IMR-90 (cell line): ENCODE measurements at regions not wholly inside any gene's neighbourhood (a gene's known extent, or its start where the extent isn't known, plus 50 kb on each side); places are given as distances from the start of the nearest gene placed in this dataset.

ENCODE experiments used
- ATAC-seq: fragments of 200-7000 bp; cut with Tn5 transposase; 2 replicates; pipeline ENCODE4 v1.9.1; 2020; ENCODE audit warnings: low read depth, mild to moderate bottlenecking, moderate library complexity
- BruUV-seq: library from RNA; stranded (reverse); fragments of 400-500 nt; replicated peaks from 2 replicates; lab custom pipeline; 2021; lab: Mats Ljungman, UMichigan
- CTCF ChIA-PET: fragments of 300-600 bp; formaldehyde crosslinking; extraction: SDS; loops from one replicate; lab custom pipeline; 2021; ENCODE audit warnings: antibody characterized with exemption; lab: Yijun Ruan, JAX
- POLR2A ChIA-PET: fragments of 300-600 bp; sonication (Branson Sonifier 250); formaldehyde crosslinking; loops from one replicate; lab custom pipeline; 2022; ENCODE audit warnings: antibody characterized with exemption; ENCODE audit not compliant: unreplicated experiment; lab: Charles Lee
- DNase-seq: peaks from one replicate; pipeline ENCODE4 v3.0.0; 2013
- H2AFZ ChIP-seq: replicated peaks from 2 replicates; pipeline ENCODE3; 2013; ENCODE audit warnings: low read length, mild to moderate bottlenecking; ENCODE audit not compliant: poor library complexity
- H2AK5ac ChIP-seq: 2 replicates; pipeline ENCODE4 v1.6.1; 2013; ENCODE audit warnings: low read depth, low read length, inconsistent platforms
- H2AK9ac ChIP-seq: replicated peaks from 2 replicates; pipeline ENCODE3; 2013; ENCODE audit warnings: mild to moderate bottlenecking, low read depth, low read length, moderate library complexity; ENCODE audit not compliant: poor library complexity
- H2BK120ac ChIP-seq: 2 replicates; pipeline ENCODE4 v1.6.1; 2013; ENCODE audit warnings: low read depth, low read length, inconsistent platforms
- H2BK15ac ChIP-seq: 3 replicates; pipeline ENCODE4 v1.6.1; 2013; ENCODE audit warnings: low read depth, low read length, inconsistent platforms
- H2BK20ac ChIP-seq: 2 replicates; pipeline ENCODE4 v1.6.1; 2013; ENCODE audit warnings: low read depth, mild to moderate bottlenecking, inconsistent platforms, low read length, moderate library complexity
- H2BK5ac ChIP-seq: 2 replicates; pipeline ENCODE4 v1.6.1; 2013; ENCODE audit warnings: mild to moderate bottlenecking, low read depth, low read length, inconsistent platforms; ENCODE audit not compliant: poor library complexity, severe bottlenecking
- H3K14ac ChIP-seq: replicated peaks from 2 replicates; pipeline ENCODE4 v1.6.1; 2013; ENCODE audit warnings: low read depth, low read length, inconsistent platforms
- H3K18ac ChIP-seq: 2 replicates; pipeline ENCODE4 v1.6.1; 2013; ENCODE audit warnings: low read depth, low read length, control low read depth
- H3K23ac ChIP-seq: 2 replicates; pipeline ENCODE4 v1.6.1; 2013; ENCODE audit warnings: low read depth, low read length, inconsistent platforms
- H3K27ac ChIP-seq: 2 replicates; pipeline ENCODE4 v1.5.1; 2013; ENCODE audit warnings: mild to moderate bottlenecking, control low read depth, low read length; ENCODE audit not compliant: insufficient read depth
- H3K27me3 ChIP-seq: 2 replicates; pipeline ENCODE4 v1.6.1; 2013; ENCODE audit warnings: low read length; ENCODE audit not compliant: control insufficient read depth, insufficient read depth
- H3K36me3 ChIP-seq: 2 replicates; pipeline ENCODE4 v1.6.1; 2013; ENCODE audit warnings: low read length, mixed read lengths; ENCODE audit not compliant: control insufficient read depth, insufficient read depth
- H3K4ac ChIP-seq: 2 replicates; pipeline ENCODE4 v1.6.1; 2013; ENCODE audit warnings: low read depth, low read length, inconsistent platforms
- H3K4me1 ChIP-seq: 2 replicates; pipeline ENCODE4 v1.6.1; 2013; ENCODE audit warnings: low read length, mixed read lengths; ENCODE audit not compliant: control insufficient read depth, insufficient read depth
- H3K4me2 ChIP-seq: 2 replicates; pipeline ENCODE4 v1.6.1; 2013; ENCODE audit warnings: low read depth, mild to moderate bottlenecking, control low read depth, low read length, moderate library complexity
- H3K4me3 ChIP-seq: 2 replicates; pipeline ENCODE4 v1.5.1; 2013; ENCODE audit warnings: low read depth, mild to moderate bottlenecking, control low read depth, low read length, moderate library complexity; ENCODE audit not compliant: insufficient read depth
- H3K56ac ChIP-seq: 2 replicates; pipeline ENCODE4 v1.6.1; 2013; ENCODE audit warnings: low read length, inconsistent platforms; ENCODE audit not compliant: insufficient read depth; ENCODE audit errors: extremely low read depth
- H3K79me1 ChIP-seq, 2 experiments: 2 replicates each; pipeline ENCODE4 v1.6.1; 2013; ENCODE audit warnings: low read length in 2 of 2, inconsistent platforms in 1 of 2, low read depth in 1 of 2
- H3K9ac ChIP-seq: 2 replicates; pipeline ENCODE4 v1.6.1; 2013; ENCODE audit warnings: low read depth, low read length, control low read depth
- H3K9me1 ChIP-seq: 2 replicates; pipeline ENCODE4 v1.6.1; 2013; ENCODE audit warnings: low read length, inconsistent platforms; ENCODE audit not compliant: insufficient read depth
- H3K9me3 ChIP-seq: 2 replicates; pipeline ENCODE4 v1.6.1; 2013; ENCODE audit warnings: low read length; ENCODE audit not compliant: control insufficient read depth, insufficient read depth
- H4K20me1 ChIP-seq: 2 replicates; pipeline ENCODE4 v1.6.1; 2013; ENCODE audit warnings: low read length, inconsistent platforms; ENCODE audit not compliant: insufficient read depth
- H4K5ac ChIP-seq: 2 replicates; pipeline ENCODE4 v1.6.1; 2013; ENCODE audit warnings: mild to moderate bottlenecking, low read depth, low read length, control low read depth
- H4K8ac ChIP-seq, 2 experiments: 2 replicates each; pipeline ENCODE4 v1.6.1; 2013; ENCODE audit warnings: low read depth in 2 of 2, low read length in 2 of 2, control low read depth in 1 of 2, inconsistent platforms in 1 of 2
- H4K91ac ChIP-seq: 2 replicates; pipeline ENCODE4 v1.6.1; 2013; ENCODE audit warnings: low read depth, low read length, inconsistent platforms; ENCODE audit not compliant: insufficient read depth
- BHLHE40 ChIP-seq: fragments of 150-350 bp; IDR thresholded peaks from 2 replicates; pipeline ENCODE4 v1.6.1; 2016; ENCODE audit warnings: mild to moderate bottlenecking, low read depth, low read length
- CEBPB ChIP-seq: IDR thresholded peaks from 2 replicates; pipeline ENCODE4 v1.6.1; 2012; ENCODE audit warnings: low read depth, low read length, improper control_type of control experiment
- CHD1 ChIP-seq: IDR thresholded peaks from 2 replicates; pipeline ENCODE4 v1.6.1; 2012; ENCODE audit warnings: low read depth, low read length, improper control_type of control experiment
- CTCF ChIP-seq: conservative IDR thresholded peaks from 2 replicates; pipeline ENCODE4 v1.5.1; 2012; ENCODE audit warnings: mild to moderate bottlenecking, low read depth, low read length, improper control_type of control experiment
- ELK1 ChIP-seq: fragments of 150-350 bp; IDR thresholded peaks from 2 replicates; pipeline ENCODE4 v1.6.1; 2016; ENCODE audit warnings: low read depth, mild to moderate bottlenecking, low read length, moderate library complexity, borderline replicate concordance
- FOS ChIP-seq: fragments of 150-350 bp; IDR thresholded peaks from 2 replicates; pipeline ENCODE4 v1.6.1; 2016; ENCODE audit warnings: low read depth, low read length
- MAFK ChIP-seq: IDR thresholded peaks from 2 replicates; pipeline ENCODE4 v1.6.1; 2012; ENCODE audit warnings: low read depth, low read length, improper control_type of control experiment
- MAZ ChIP-seq: IDR thresholded peaks from 2 replicates; pipeline ENCODE4 v1.6.1; 2012; ENCODE audit warnings: low read depth, mild to moderate bottlenecking, low read length, improper control_type of control experiment, moderate library complexity, borderline replicate concordance
- MXI1 ChIP-seq: IDR thresholded peaks from 2 replicates; pipeline ENCODE4 v1.6.1; 2012; ENCODE audit warnings: low read depth, mild to moderate bottlenecking, low read length, moderate library complexity, borderline replicate concordance
- NFE2L2 ChIP-seq: fragments of 150-350 bp; IDR thresholded peaks from 2 replicates; pipeline ENCODE4 v1.6.1; 2016; ENCODE audit warnings: low read depth, mild to moderate bottlenecking, low read length
- POLR2A ChIP-seq: IDR thresholded peaks from 2 replicates; pipeline ENCODE4 v1.6.1; 2012; ENCODE audit warnings: mild to moderate bottlenecking, low read depth, low read length
- RAD21 ChIP-seq: IDR thresholded peaks from 2 replicates; pipeline ENCODE4 v1.6.1; 2012; ENCODE audit warnings: low read length, improper control_type of control experiment
- RCOR1 ChIP-seq: IDR thresholded peaks from 2 replicates; pipeline ENCODE4 v1.6.1; 2012; ENCODE audit warnings: mild to moderate bottlenecking, low read length, improper control_type of control experiment; ENCODE audit not compliant: insufficient replicate concordance
- RFX5 ChIP-seq: IDR thresholded peaks from 2 replicates; pipeline ENCODE4 v1.8.0; 2012; ENCODE audit warnings: low read depth, mild to moderate bottlenecking, low read length, moderate library complexity
- SMC3 ChIP-seq: fragments of 150-350 bp; IDR thresholded peaks from 2 replicates; pipeline ENCODE4 v1.6.1; 2016; ENCODE audit warnings: low read depth, mild to moderate bottlenecking, antibody characterized with exemption, low read length, moderate library complexity
- USF2 ChIP-seq: fragments of 150-350 bp; IDR thresholded peaks from 2 replicates; pipeline ENCODE4 v1.6.1; 2017; ENCODE audit warnings: mild to moderate bottlenecking, antibody characterized with exemption, low read length, low read depth
- WGBS, 2 experiments: methylation state at CpG; one replicate each; pipeline versions ENCODE4 v1.1.5 to v1.1.7; 2013; ENCODE audit warnings: missing lambda C conversion rate in 2 of 2; ENCODE audit not compliant: insufficient read length in 1 of 2; ENCODE audit errors: extremely low coverage in 2 of 2; 5-methylcytosine and 5-hydroxymethylcytosine counted together
- dilution Hi-C: fragments of 300-500 bp; cut with HindIII; formaldehyde crosslinking; loops from one replicate; pipeline ENCODE4 v1.14.3; 2018; ENCODE audit warnings: low sequenced_read_pairs; ENCODE audit not compliant: unreplicated experiment
- in situ Hi-C: fragments of 300-500 bp; cut with MboI; formaldehyde crosslinking; loops from 3 replicates; pipeline ENCODE4 v1.14.3; 2019; ENCODE audit warnings: low sequenced_read_pairs, inconsistent platforms, mixed read lengths
- intact Hi-C: fragments of 100-400 bp; cut with micrococcal nuclease; formaldehyde crosslinking; loops from 2 replicates; pipeline ENCODE4 v1.10.0; 2022

GRCh38 chr18:78904179-78904531 is 75.5 kb upstream of the SALL3 start:
- Histone ChIP-seq H3K4me3 (no peak overlapping the region), H4K20me1 (no peaks in the 10 kb centered on the region), H2AK5ac (no peak overlapping the region), H2AFZ (no peak overlapping the region), H3K18ac (no peak overlapping the region), H3K9ac (no peak overlapping the region), H4K5ac (no peak overlapping the region), H3K27ac (no peak overlapping the region), H2BK120ac (no peak overlapping the region), H3K4me1 (no peaks in the 10 kb centered on the region), H3K36me3 (no peaks in the 10 kb centered on the region), H3K56ac (no peak overlapping the region), H2BK15ac (no peak overlapping the region), H2AK9ac (no peak overlapping the region), H3K4me2 (no peak overlapping the region), H3K9me1 (no peaks in the 10 kb centered on the region), H2BK20ac (no peak overlapping the region), H3K4ac (no peak overlapping the region), H3K27me3 (no peaks in the 10 kb centered on the region), H3K14ac (no peak overlapping the region), H3K79me1 (no peaks in the 10 kb centered on the region), H2BK5ac (no peak overlapping the region), H3K9me3 (peaks cover 50% of the 10 kb centered on the region), H4K91ac (no peak overlapping the region), H3K23ac (no peak overlapping the region), H4K8ac (no peak overlapping the region)
- TF ChIP-seq SMC3 (no peak), MAZ (no peak), MXI1 (no peak), RCOR1 (no peak), CHD1 (no peak), MAFK (no peak), NFE2L2 (no peak), RFX5 (no peak), ELK1 (no peak), RAD21 (no peak), CEBPB (no peak), FOS (no peak), BHLHE40 (no peak), POLR2A (no peak), USF2 (no peak), CTCF (no peak)
- WGBS, 2 experiments = no CpG with 5 or more reads among the region's 11 CpGs
- DNase-seq (no peak), ATAC-seq (no peak)
- dilution Hi-C loops = no loop called here
- in situ Hi-C loops = no loop called here
- no TSS peak for BruUV-seq
- intact Hi-C loops = no loop called here
- CTCF ChIA-PET = no interaction called here
- POLR2A ChIA-PET = no interaction called here
